ENCODE measurements at regions not wholly inside any gene's neighbourhood (a gene's known extent, or its start where the extent isn't known, plus 50 kb on each side); places are given as distances from the start of the nearest gene placed in this dataset.
A peak's percentile ranks its signal among the peaks of the same experiment; 100 is the strongest.
"Not testable (repeated sequence)": the region's sequence is repeated elsewhere in the genome, so short reads cannot be mapped to it uniquely, and the experiment has no call there.

DNA sequence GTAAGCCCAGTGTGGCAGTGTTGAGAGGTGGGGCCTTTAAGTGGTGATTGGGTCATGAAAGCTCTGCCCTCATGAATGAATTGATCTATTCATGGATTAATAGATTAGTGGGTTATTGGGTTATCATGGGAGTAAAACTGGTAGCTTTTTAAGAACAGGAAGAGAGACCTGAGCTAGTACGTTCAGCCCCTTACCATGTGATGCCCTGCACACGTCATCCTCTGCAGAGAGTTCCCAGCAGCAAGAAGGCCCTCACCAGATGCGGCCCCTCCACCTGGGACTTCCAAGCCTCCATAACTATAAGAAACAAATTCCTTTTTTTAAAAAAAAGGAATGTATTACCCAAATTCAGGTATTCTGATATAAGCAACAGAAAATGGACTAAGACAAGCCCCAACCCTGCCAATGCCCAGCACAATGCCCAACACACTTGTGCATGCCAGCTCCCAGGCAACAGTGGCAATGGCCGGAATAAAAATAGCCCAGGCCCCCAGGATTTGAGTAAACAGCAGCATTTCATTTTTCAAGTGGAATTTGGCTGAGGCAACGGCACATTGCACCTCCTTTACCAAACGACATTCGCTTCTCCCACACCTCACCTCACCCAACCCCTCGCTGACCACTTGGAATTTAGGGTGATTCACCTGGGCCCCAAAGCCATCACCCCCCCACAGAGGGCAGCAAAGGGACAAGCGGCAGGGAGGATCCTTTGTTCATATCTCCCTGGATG is 215.9 kb downstream of the TOMM20 start:
- Mint-ChIP-seq H3K36me3 (ENCODE audit: low read depth) (no peaks in the 10 kb centered on the region), H3K27ac (no peak overlapping the region), H3K27me3 (ENCODE audit: insufficient read depth) (peaks cover 3% of the 10 kb centered on the region), H3K4me3 (no peak overlapping the region), H3K9me3 (no peaks in the 10 kb centered on the region), H3K4me1 (ENCODE audit: low read depth) (peaks cover 12% of the 10 kb centered on the region)
- no peak for DNase-seq
- TF ChIP-seq, protein P1, sequence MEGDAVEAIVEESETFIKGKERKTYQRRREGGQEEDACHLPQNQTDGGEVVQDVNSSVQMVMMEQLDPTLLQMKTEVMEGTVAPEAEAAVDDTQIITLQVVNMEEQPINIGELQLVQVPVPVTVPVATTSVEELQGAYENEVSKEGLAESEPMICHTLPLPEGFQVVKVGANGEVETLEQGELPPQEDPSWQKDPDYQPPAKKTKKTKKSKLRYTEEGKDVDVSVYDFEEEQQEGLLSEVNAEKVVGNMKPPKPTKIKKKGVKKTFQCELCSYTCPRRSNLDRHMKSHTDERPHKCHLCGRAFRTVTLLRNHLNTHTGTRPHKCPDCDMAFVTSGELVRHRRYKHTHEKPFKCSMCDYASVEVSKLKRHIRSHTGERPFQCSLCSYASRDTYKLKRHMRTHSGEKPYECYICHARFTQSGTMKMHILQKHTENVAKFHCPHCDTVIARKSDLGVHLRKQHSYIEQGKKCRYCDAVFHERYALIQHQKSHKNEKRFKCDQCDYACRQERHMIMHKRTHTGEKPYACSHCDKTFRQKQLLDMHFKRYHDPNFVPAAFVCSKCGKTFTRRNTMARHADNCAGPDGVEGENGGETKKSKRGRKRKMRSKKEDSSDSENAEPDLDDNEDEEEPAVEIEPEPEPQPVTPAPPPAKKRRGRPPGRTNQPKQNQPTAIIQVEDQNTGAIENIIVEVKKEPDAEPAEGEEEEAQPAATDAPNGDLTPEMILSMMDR (IDR thresholded peaks at IDR 0.05), result no peak

DNA sequence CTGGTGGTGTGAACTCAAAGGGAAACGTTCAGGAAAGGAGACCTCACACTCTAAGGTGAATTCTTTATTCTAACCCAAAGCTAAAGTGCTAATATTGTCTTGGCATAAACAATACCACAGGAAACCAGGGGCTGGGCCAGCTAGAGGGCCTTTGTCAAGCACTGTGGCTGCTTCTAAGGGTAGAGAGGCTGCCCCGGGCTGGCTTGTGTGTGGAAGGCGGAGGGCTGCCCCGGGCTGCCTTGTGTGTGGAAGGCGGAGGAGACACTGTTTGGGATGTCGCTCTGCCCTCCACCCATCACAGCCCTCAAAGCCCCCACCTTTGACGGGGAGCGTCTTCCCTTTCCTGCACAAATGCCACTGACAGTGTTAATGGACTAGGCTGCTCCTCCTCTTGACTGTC is 216.8 kb downstream of the TOMM20 start:
- no peak for DNase-seq
- peaks cover 3% of the 10 kb centered on the region for H3K27me3 Mint-ChIP-seq (ENCODE audit: insufficient read depth)
- peaks cover 19% of the 10 kb centered on the region for H3K4me1 Mint-ChIP-seq (ENCODE audit: low read depth)
- no peak overlapping the region for H3K4me3 Mint-ChIP-seq
- H3K36me3 Mint-ChIP-seq (ENCODE audit: low read depth), result no peaks in the 10 kb centered on the region
- no peak overlapping the region for H3K27ac Mint-ChIP-seq
- TF ChIP-seq, protein P1 (IDR thresholded peaks at IDR 0.05), result no peak
- no peaks in the 10 kb centered on the region for H3K9me3 Mint-ChIP-seq

- not testable (repeated sequence) for H3K27ac Mint-ChIP-seq; H3K4me3 Mint-ChIP-seq; DNase-seq; H3K36me3 Mint-ChIP-seq (ENCODE audit: low read depth); H3K27me3 Mint-ChIP-seq (ENCODE audit: insufficient read depth); H3K9me3 Mint-ChIP-seq
- H3K4me1 Mint-ChIP-seq (ENCODE audit: low read depth), result peaks cover 19% of the 10 kb centered on the region
These were observed 217.5 kb downstream of the TOMM20 start for GRCh38 chr1:234911136-234911535.

DNA sequence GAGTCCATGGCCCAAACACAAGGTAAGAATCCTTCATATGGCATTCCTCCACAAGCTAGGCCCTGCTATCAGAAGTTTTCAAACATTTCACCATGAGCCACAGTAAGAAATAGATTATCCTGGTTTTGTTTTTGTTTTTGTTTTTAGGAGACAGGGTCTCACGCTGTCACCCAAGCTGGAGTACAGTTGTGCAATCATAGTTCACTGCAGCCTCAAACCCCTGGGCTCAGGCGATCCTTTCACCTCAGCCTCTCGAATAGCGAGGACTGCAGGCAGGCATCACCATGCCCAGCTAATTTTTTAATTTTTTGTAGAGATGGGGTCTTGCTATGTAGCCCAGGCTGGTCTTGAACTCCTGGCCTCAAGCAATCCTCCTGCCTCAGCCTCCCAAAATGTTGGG is 218.8 kb downstream of the TOMM20 start:
- H3K4me1 Mint-ChIP-seq (ENCODE audit: low read depth), result peaks cover 19% of the 10 kb centered on the region
- H3K27ac Mint-ChIP-seq, result no peak overlapping the region
- H3K36me3 Mint-ChIP-seq (ENCODE audit: low read depth), result no peaks in the 10 kb centered on the region
- H3K4me3 Mint-ChIP-seq, result no peak overlapping the region
- DNase-seq, result no peak
- TF ChIP-seq, protein P1 (IDR thresholded peaks at IDR 0.05), result no peak
- peaks cover 3% of the 10 kb centered on the region for H3K27me3 Mint-ChIP-seq (ENCODE audit: insufficient read depth)
- no peaks in the 10 kb centered on the region for H3K9me3 Mint-ChIP-seq

DNA sequence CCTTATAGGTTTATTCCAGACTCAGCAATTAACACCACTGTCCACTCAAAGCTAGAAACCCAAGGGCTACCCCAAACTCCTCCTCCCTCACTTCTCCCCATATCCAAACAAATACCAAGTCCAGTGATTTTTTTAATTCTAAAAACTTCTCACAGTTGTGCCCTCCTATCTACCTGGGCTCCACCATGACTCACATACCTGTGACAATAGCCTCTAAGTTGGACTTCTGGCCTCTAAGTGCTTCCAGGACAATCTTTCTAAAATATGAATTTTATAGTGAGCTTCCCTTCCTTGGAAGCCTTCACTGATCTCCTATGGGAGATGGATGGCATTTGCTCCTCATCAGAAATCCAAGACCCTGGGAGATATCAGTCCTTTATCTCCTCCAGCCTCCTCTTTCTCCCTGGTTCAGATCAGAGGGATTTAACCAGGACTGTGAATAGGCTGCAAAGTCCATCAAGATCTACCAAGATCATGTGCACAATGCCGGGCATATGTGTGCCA is 219.3 kb downstream of the TOMM20 start:
- Mint-ChIP-seq H3K4me1 (ENCODE audit: low read depth) (peaks cover 19% of the 10 kb centered on the region), H3K27ac (no peak overlapping the region), H3K36me3 (ENCODE audit: low read depth) (no peaks in the 10 kb centered on the region), H3K4me3 (no peak overlapping the region), H3K27me3 (ENCODE audit: insufficient read depth) (peaks cover 3% of the 10 kb centered on the region), H3K9me3 (no peaks in the 10 kb centered on the region)
- no peak for DNase-seq
- TF ChIP-seq, protein P1 (IDR thresholded peaks at IDR 0.05), result no peak

GRCh38 chr1:234908571-234908970 is 220.1 kb downstream of the TOMM20 start:
- Mint-ChIP-seq H3K4me3 (peak overlapping the region; percentile 67), H3K27ac (peak overlapping the region; percentile 80), H3K27me3 (ENCODE audit: insufficient read depth) (peaks cover 3% of the 10 kb centered on the region), H3K9me3 (no peaks in the 10 kb centered on the region), H3K36me3 (ENCODE audit: low read depth) (no peaks in the 10 kb centered on the region), H3K4me1 (ENCODE audit: low read depth) (peaks cover 19% of the 10 kb centered on the region)
- TF ChIP-seq, protein P1 (IDR thresholded peaks at IDR 0.05), result no peak
- no peak for DNase-seq
